ENCODE measurements at regions not wholly inside any gene's neighbourhood (a gene's known extent, or its start where the extent isn't known, plus 50 kb on each side); places are given as distances from the start of the nearest gene placed in this dataset.

DNA sequence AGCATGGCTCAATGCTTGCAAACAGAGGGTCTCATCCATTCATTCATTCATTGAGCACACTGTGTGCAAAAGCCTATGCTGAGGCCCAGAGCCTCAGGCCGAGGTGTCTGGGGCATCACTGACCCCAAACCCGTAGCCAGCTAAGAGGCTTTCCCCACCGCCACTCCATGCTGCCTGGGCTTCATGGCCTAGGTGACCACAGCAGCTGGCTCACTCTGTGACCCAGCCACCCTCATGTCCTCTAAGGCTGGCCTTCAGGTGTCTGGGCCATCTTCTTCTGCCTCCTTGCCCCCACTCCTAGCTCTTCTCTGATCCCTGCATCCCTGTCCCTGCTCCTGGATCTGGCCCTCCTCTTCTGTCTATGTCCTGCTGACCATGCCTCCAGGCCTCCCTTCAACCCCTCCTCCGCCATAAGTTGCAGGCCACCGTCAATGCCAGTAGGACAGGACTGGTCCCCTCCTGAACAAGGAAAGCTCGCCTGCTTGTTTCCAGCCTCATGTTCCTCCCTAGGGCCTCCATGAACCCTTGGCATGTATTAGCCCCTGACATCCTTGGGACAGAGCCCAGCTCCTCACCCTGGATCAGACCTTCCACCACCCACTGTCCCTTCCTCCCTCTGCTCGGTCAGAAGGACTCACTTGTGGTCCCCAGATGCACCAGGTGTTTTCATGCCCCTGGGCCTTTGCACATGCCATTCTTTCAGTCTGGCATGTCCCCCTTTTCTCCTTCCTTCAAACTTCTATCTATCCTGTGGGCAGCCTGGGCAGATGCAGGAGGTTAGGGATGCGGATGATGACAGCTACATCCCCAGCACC, 92.8 kb downstream of the MYEOV start:
- DNase-seq (ENCODE audit: unreplicated experiment), result no peak
- no peaks in the 10 kb centered on the region for H3K27me3 Mint-ChIP-seq (ENCODE audit: insufficient read depth, unreplicated experiment)
- intact Hi-C loops (cut with micrococcal nuclease), result no loop called here
- CTCF ChIA-PET, result interaction anchor here (0.6 kb wide), 1 partner anchor 49 kb away, joined by 3 read pairs; no protein-coding TSS in a partner anchor
- no peaks in the 10 kb centered on the region for H3K36me3 Mint-ChIP-seq (ENCODE audit: insufficient read depth, unreplicated experiment)
- peaks cover 11% of the 10 kb centered on the region for H3K9me3 Mint-ChIP-seq (ENCODE audit: unreplicated experiment)
- POLR2A ChIA-PET, result interaction anchor here (0.6 kb wide), 1 partner anchor 62 kb away, joined by 4 read pairs; no protein-coding TSS in a partner anchor
- BruUV-seq (replicated peaks), result no TSS peak
- H3K27ac Mint-ChIP-seq (ENCODE audit: low read depth, unreplicated experiment), result no peak overlapping the region
- no peaks in the 10 kb centered on the region for H3K4me1 Mint-ChIP-seq (ENCODE audit: insufficient read depth, unreplicated experiment)
- no peak overlapping the region for H3K4me3 Mint-ChIP-seq (ENCODE audit: unreplicated experiment)
- TF ChIP-seq CTCF (IDR thresholded peaks at IDR 0.05; ENCODE audit: unreplicated experiment), result no peak

DNA sequence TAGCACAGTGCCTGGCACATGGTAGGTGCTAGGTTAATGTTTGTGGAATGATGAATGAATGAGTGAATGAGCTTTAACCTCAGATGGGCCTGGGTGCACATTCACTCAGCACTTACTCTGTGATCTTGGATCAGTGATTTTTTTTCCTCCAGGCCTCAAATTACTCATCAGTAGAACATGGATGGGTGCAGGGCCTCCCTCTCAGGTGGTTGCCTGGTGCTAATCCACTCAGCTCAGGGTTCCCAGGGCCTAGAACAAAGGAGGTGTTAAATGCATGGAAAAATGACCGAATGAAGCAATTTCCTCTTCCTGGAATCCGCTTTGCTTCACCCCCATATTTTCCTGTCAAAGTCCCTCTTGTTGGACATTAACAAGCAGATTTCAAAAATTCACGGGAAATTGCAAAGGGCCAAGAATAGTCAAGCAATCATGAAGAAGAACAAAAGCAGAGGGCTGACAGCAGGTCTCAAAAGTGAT, 93.5 kb downstream of the MYEOV start:
- no TSS peak for BruUV-seq (replicated peaks)
- DNase-seq (ENCODE audit: unreplicated experiment), result no peak
- H3K27me3 Mint-ChIP-seq (ENCODE audit: insufficient read depth, unreplicated experiment), result no peaks in the 10 kb centered on the region
- no peak overlapping the region for H3K4me3 Mint-ChIP-seq (ENCODE audit: unreplicated experiment)
- H3K9me3 Mint-ChIP-seq (ENCODE audit: unreplicated experiment), result peaks cover 11% of the 10 kb centered on the region
- POLR2A ChIA-PET, result interaction anchor here (1.4 kb wide), 1 partner anchor 8 kb away, joined by 4 read pairs; no protein-coding TSS in a partner anchor
- CTCF ChIA-PET, result interaction anchor here (0.6 kb wide), 1 partner anchor 48 kb away, joined by 3 read pairs; no protein-coding TSS in a partner anchor
- no peak overlapping the region for H3K27ac Mint-ChIP-seq (ENCODE audit: low read depth, unreplicated experiment)
- intact Hi-C loops (cut with micrococcal nuclease), result no loop called here
- TF ChIP-seq CTCF (IDR thresholded peaks at IDR 0.05; ENCODE audit: unreplicated experiment), result no peak
- H3K36me3 Mint-ChIP-seq (ENCODE audit: insufficient read depth, unreplicated experiment), result no peaks in the 10 kb centered on the region
- no peaks in the 10 kb centered on the region for H3K4me1 Mint-ChIP-seq (ENCODE audit: insufficient read depth, unreplicated experiment)

DNA sequence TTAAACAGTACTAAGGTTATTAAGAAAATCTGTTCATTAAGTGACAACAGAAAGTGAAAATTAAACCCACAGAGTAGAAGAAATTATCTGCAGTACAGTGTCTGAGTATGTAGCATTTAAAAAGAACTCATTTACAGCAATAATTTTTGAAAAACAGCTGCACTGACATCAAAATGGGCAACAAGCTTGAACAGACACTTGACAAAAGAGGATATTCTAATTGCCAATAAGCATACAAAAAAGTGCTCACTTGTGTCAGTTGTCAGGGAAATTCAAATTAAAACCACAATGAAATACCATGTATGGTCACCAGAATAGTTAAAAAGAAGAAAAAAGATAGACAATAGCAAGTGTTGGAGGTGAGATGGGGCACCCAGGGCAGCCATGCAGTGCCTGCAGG, 93.3 kb upstream of the LINC01488 start:
- H3K4me3 Mint-ChIP-seq (ENCODE audit: unreplicated experiment), result no peak overlapping the region

More for the DNA sequence above, 93.3 kb upstream of the LINC01488 start:
- ChIA-PET POLR2A (interaction anchor here (1.4 kb wide), 1 partner anchor 9 kb away, joined by 4 read pairs; no protein-coding TSS in a partner anchor), CTCF (no interaction called here)
- H3K36me3 Mint-ChIP-seq (ENCODE audit: insufficient read depth, unreplicated experiment), result no peaks in the 10 kb centered on the region
- BruUV-seq (replicated peaks), result no TSS peak
- no peak for TF ChIP-seq CTCF (IDR thresholded peaks at IDR 0.05; ENCODE audit: unreplicated experiment)
- no peak for DNase-seq (ENCODE audit: unreplicated experiment)
- no peak overlapping the region for H3K27ac Mint-ChIP-seq (ENCODE audit: low read depth, unreplicated experiment)
- no peaks in the 10 kb centered on the region for H3K27me3 Mint-ChIP-seq (ENCODE audit: insufficient read depth, unreplicated experiment)
- intact Hi-C loops (cut with micrococcal nuclease), result no loop called here
- H3K4me1 Mint-ChIP-seq (ENCODE audit: insufficient read depth, unreplicated experiment), result no peaks in the 10 kb centered on the region
- peaks cover 11% of the 10 kb centered on the region for H3K9me3 Mint-ChIP-seq (ENCODE audit: unreplicated experiment)

All from MCF 10A (cell line).